AG09319 (cell line): ENCODE measurements at regions not wholly inside any gene's neighbourhood (a gene's known extent, or its start where the extent isn't known, plus 50 kb on each side); places are given as distances from the start of the nearest gene placed in this dataset.

Source experiments
- DNase-seq: peaks from one replicate; pipeline ENCODE4 v3.0.0-alpha.2; 2010; ENCODE audit warnings: low read depth; ENCODE audit errors: extremely low read depth
- CTCF ChIP-seq: IDR thresholded peaks from 2 replicates; pipeline ENCODE4 v1.5.1; 2011; ENCODE audit warnings: low read depth, mild to moderate bottlenecking, inconsistent platforms, low read length, moderate library complexity

GRCh38 chr17:79513206-79513605 lies 97.6 kb downstream of the RBFOX3 start:
- TF ChIP-seq CTCF: no peak
- DNase-seq: no peak

GRCh38 chr17:79511471-79511870 lies 99.4 kb downstream of the RBFOX3 start:
- no peak for TF ChIP-seq CTCF
- no peak for DNase-seq

- DNase-seq: no peak
- TF ChIP-seq CTCF: no peak
Observed at GRCh38 chr17:79510071-79510470, 100.8 kb downstream of the RBFOX3 start.

- DNase-seq: no peak
- TF ChIP-seq CTCF: no peak
Observed at GRCh38 chr17:79509490-79509889, 101.4 kb downstream of the RBFOX3 start.

DNA sequence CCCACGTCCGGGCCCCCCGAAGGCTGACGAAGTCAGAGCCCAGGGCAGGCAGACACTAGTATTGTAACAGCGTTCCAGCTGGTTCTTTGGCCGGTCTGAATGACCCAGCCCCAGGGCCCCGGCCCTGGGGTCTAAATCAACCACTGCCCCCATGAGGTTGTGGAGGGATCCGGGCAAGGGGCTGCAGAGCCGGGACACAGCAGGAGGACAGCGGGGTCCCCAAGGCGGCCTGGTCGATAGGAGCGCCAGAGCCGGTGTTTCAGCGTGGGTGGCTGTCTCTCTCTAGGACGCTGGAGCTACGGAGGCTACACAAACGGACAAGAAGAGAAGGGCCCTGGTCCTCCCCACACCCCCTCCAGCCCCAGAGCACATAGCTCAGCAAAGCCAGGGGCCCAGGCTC lies 101.8 kb downstream of the RBFOX3 start:
- DNase-seq: no peak
- no peak for TF ChIP-seq CTCF

DNA sequence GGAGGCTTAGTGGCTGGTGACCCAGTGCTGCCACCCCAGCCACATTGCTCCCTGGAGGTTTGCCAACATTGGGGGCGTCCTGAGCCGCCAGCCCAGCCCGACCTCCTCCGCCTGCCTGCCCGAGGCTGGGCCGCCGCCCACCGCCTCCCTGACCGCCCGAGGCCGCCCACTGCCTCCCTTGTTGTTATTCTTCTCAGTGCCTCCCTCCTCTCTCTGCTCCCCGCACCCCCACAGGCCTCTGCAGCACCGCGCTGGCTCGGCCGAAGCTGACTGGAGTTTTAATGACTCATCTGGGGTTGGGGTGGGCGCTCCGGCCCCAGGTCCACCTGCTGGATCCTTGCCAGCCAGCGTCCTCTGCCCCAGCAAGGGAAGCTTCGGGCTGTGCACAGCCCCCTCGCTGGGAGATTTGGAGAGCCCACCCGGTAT lies 102.5 kb downstream of the RBFOX3 start:
- TF ChIP-seq CTCF: no peak
- no peak for DNase-seq

DNA sequence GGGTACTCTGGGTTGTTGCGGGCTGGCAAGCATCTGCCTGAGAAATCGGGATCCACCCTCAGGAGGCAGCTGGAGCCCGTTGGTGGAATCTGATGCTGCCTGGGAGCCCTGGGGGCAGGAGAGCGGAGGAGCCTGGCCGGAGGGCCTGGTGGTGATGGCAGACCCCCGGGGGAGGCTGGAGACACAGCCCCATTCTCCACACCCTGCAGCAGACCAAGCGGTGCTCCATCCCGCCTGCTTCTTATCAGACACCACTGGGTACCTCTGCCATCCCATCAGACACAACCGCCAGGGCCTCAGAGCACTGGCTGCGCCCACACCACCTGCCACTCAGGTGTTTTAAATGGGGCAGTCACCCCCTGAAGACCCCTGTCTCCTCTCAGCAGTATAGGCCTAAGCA lies 103.9 kb downstream of the RBFOX3 start:
- TF ChIP-seq CTCF: no peak
- no peak for DNase-seq
